Osteocyte (in vitro differentiated cells): ENCODE measurements at regions not wholly inside any gene's neighbourhood (a gene's known extent, or its start where the extent isn't known, plus 50 kb on each side); places are given as distances from the start of the nearest gene placed in this dataset.

Experiments used
- DNase-seq: peaks from one replicate; pipeline ENCODE4 v3.0.0; 2021; ENCODE audit warnings: mixed read lengths; ENCODE audit not compliant: unreplicated experiment; ENCODE audit errors: extremely low spot score
- H3K27ac Mint-ChIP-seq: one replicate; pipeline ENCODE4 v1.8.0; 2021; ENCODE audit warnings: mild to moderate bottlenecking, mixed read lengths; ENCODE audit not compliant: unreplicated experiment
- H3K27me3 Mint-ChIP-seq: one replicate; pipeline ENCODE4 v1.8.0; 2021; ENCODE audit warnings: mixed read lengths; ENCODE audit not compliant: unreplicated experiment
- H3K36me3 Mint-ChIP-seq: one replicate; pipeline ENCODE4 v1.8.0; 2021; ENCODE audit warnings: mixed read lengths; ENCODE audit not compliant: unreplicated experiment
- H3K4me1 Mint-ChIP-seq: one replicate; pipeline ENCODE4 v1.8.0; 2021; ENCODE audit warnings: mixed read lengths; ENCODE audit not compliant: unreplicated experiment
- H3K4me3 Mint-ChIP-seq: one replicate; pipeline ENCODE4 v1.8.0; 2021; ENCODE audit warnings: mild to moderate bottlenecking, moderate library complexity, mixed read lengths; ENCODE audit not compliant: unreplicated experiment
- H3K9me3 Mint-ChIP-seq: one replicate; pipeline ENCODE4 v1.8.0; 2021; ENCODE audit warnings: mixed read lengths; ENCODE audit not compliant: unreplicated experiment
- CTCF ChIP-seq: fragments of 200-600 bp; sonication (generic); IDR thresholded peaks from 2 replicates; pipeline ENCODE4 v1.5.0; 2021; ENCODE audit warnings: antibody characterized with exemption, mild to moderate bottlenecking, moderate library complexity

GRCh38 chr20:59499863-59500262, 104.5 kb upstream of the PHACTR3 start:
- no peak overlapping the region for H3K27ac Mint-ChIP-seq
- no peaks in the 10 kb centered on the region for H3K36me3 Mint-ChIP-seq
- H3K9me3 Mint-ChIP-seq = peaks cover 7% of the 10 kb centered on the region
- TF ChIP-seq CTCF = no peak
- DNase-seq = no peak
- H3K27me3 Mint-ChIP-seq = peaks cover 7% of the 10 kb centered on the region
- H3K4me1 Mint-ChIP-seq = no peaks in the 10 kb centered on the region
- H3K4me3 Mint-ChIP-seq = no peak overlapping the region

GRCh38 chr20:59508729-59509128, 95.6 kb upstream of the PHACTR3 start:
- H3K9me3 Mint-ChIP-seq = no peaks in the 10 kb centered on the region
- DNase-seq = peak; percentile 32
- no peaks in the 10 kb centered on the region for H3K4me1 Mint-ChIP-seq

GRCh38 chr20:59512651-59513050, 91.7 kb upstream of the PHACTR3 start:
- DNase-seq = no peak
- H3K27ac Mint-ChIP-seq = no peak overlapping the region
- no peak for TF ChIP-seq CTCF
- H3K4me1 Mint-ChIP-seq = peaks cover 4% of the 10 kb centered on the region
- H3K27me3 Mint-ChIP-seq = peaks cover 21% of the 10 kb centered on the region
- no peaks in the 10 kb centered on the region for H3K36me3 Mint-ChIP-seq
- no peak overlapping the region for H3K4me3 Mint-ChIP-seq
- no peaks in the 10 kb centered on the region for H3K9me3 Mint-ChIP-seq

More at GRCh38 chr20:59508729-59509128, 95.6 kb upstream of the PHACTR3 start:
- H3K27ac Mint-ChIP-seq = no peak overlapping the region
- TF ChIP-seq CTCF = no peak
- H3K36me3 Mint-ChIP-seq = no peaks in the 10 kb centered on the region
- no peak overlapping the region for H3K4me3 Mint-ChIP-seq
- peaks cover 19% of the 10 kb centered on the region for H3K27me3 Mint-ChIP-seq

- Mint-ChIP-seq H3K36me3 (no peaks in the 10 kb centered on the region), H3K27me3 (peaks cover 29% of the 10 kb centered on the region), H3K4me3 (no peak overlapping the region), H3K4me1 (peaks cover 4% of the 10 kb centered on the region), H3K9me3 (no peaks in the 10 kb centered on the region), H3K27ac (no peak overlapping the region)
- TF ChIP-seq CTCF = no peak
- DNase-seq = no peak
These were observed 89.8 kb upstream of the PHACTR3 start for GRCh38 chr20:59514554-59514953.

- H3K4me1 Mint-ChIP-seq = peaks cover 4% of the 10 kb centered on the region
- no peaks in the 10 kb centered on the region for H3K36me3 Mint-ChIP-seq
- peak; percentile 85 for TF ChIP-seq CTCF
- H3K27me3 Mint-ChIP-seq = peaks cover 28% of the 10 kb centered on the region
- H3K4me3 Mint-ChIP-seq = no peak overlapping the region
- DNase-seq = no peak
- H3K9me3 Mint-ChIP-seq = no peaks in the 10 kb centered on the region
- no peak overlapping the region for H3K27ac Mint-ChIP-seq
These were observed 89.1 kb upstream of the PHACTR3 start for GRCh38 chr20:59515013-59515905.
